Stimulated activated naive B cell treated with anti-CD40 and anti-IgM and Interleukin-4, amounts not matched to agents 10 μg/mL and 1 μg/mL and 100 μg/mL, for 72 hours (primary cell): ENCODE measurements at regions not wholly inside any gene's neighbourhood (a gene's known extent, or its start where the extent isn't known, plus 50 kb on each side); places are given as distances from the start of the nearest gene placed in this dataset.
"Not testable (repeated sequence)": the region's sequence is repeated elsewhere in the genome, so short reads cannot be mapped to it uniquely, and the experiment has no call there.

Experiments
- ATAC-seq, 2 donors: fragments of 150-1000 bp; cut with Tn5 transposase; replicated peaks; 2 replicates each; pipeline ENCODE4 v1.10.0; 2021; ENCODE audit warnings: moderate library complexity in 1 of 2
- DNase-seq: peaks from one replicate; pipeline ENCODE4 v3.0.0; 2021
- H3K27ac Mint-ChIP-seq: one replicate; pipeline ENCODE4 v1.8.0; 2022; ENCODE audit warnings: mild to moderate bottlenecking, mixed read lengths
- H3K27me3 Mint-ChIP-seq, 2 donors: one replicate each; pipeline ENCODE4 v1.8.0; 2022; ENCODE audit warnings: mixed read lengths in 2 of 2
- H3K36me3 Mint-ChIP-seq, 2 donors: one replicate each; pipeline ENCODE4 v1.8.0; 2022; ENCODE audit warnings: mixed read lengths in 2 of 2, mild to moderate bottlenecking in 1 of 2
- H3K4me1 Mint-ChIP-seq, 2 donors: one replicate each; pipeline ENCODE4 v1.8.0; 2022; ENCODE audit warnings: mixed read lengths in 2 of 2, mild to moderate bottlenecking in 1 of 2
- H3K4me3 Mint-ChIP-seq, 2 donors: one replicate each; pipeline ENCODE4 v1.8.0; 2022; ENCODE audit warnings: mild to moderate bottlenecking in 2 of 2, mixed read lengths in 2 of 2, moderate library complexity in 1 of 2
- H3K9me3 Mint-ChIP-seq, 2 donors: one replicate each; pipeline ENCODE4 v1.8.0; 2022; ENCODE audit warnings: mixed read lengths in 2 of 2, mild to moderate bottlenecking in 1 of 2

GRCh38 chrX:22760513-22761057 lies 239.2 kb upstream of the DDX53 start:
- H3K27ac Mint-ChIP-seq, result no peak overlapping the region
- peaks cover 1 to 2% of the 10 kb centered on the region in 2 donors for H3K27me3 Mint-ChIP-seq
- ATAC-seq (no peak), DNase-seq (no peak)
- peaks cover under 1 to 1% of the 10 kb centered on the region in 2 donors for H3K9me3 Mint-ChIP-seq
- no peaks in the 10 kb centered on the region for H3K36me3 Mint-ChIP-seq
- no peaks in the 10 kb centered on the region for H3K4me1 Mint-ChIP-seq
- H3K4me3 Mint-ChIP-seq, result no peak overlapping the region

DNA sequence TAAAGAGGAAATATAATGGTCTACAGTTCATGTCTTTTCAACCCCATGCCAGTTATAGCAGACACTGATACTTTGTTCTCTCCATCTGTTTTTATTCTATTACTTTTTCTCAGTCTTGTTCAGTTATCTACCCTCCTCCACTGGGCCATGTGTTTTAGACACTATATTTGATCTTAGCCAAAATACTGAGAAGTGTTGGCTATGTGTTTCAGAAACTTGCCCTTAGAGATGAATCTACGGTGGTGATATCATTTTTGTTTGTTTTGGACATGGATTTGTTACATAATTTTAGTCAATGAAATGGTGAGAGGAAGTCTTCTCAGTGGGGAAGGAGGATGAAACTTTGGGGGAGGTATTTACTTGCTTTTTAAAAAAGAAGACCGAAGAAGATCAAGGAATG lies 211.5 kb upstream of the DDX53 start:
- ATAC-seq (no peak), DNase-seq (no peak)
- Mint-ChIP-seq H3K4me3 (no peak overlapping the region), H3K27ac (no peak overlapping the region), H3K27me3 (peaks cover 0 to 4% of the 10 kb centered on the region in 2 donors), H3K4me1 (no peaks in the 10 kb centered on the region), H3K9me3 (peaks cover 7 to 10% of the 10 kb centered on the region in 2 donors), H3K36me3 (no peaks in the 10 kb centered on the region)

DNA sequence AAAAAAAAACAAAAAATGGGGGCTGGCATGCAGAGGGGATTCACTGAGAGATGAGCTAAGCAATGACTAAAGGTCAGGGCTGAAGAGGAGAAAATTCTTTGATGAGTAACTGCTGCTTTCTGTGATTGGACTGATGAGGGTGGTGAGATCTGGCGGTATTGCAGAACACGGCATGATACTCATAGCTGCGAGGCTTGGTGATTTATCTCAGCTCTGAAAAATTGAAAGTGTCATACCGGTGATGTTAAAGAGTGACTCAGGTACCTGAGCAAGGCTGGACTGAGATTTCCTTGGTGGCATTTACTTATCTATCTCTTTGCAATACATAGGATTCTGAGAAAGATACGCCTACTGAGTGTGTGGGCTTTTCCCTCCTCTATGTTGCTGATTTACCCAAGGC lies 204.1 kb upstream of the DDX53 start:
- ATAC-seq (no peak), DNase-seq (no peak)
- no peaks in the 10 kb centered on the region for H3K36me3 Mint-ChIP-seq
- peaks cover 3 to 7% of the 10 kb centered on the region in 2 donors for H3K9me3 Mint-ChIP-seq
- no peaks in the 10 kb centered on the region for H3K27me3 Mint-ChIP-seq
- H3K27ac Mint-ChIP-seq, result no peak overlapping the region
- no peaks in the 10 kb centered on the region for H3K4me1 Mint-ChIP-seq
- no peak overlapping the region for H3K4me3 Mint-ChIP-seq

GRCh38 chrX:22800360-22800759 lies 199.4 kb upstream of the DDX53 start:
- Mint-ChIP-seq H3K27ac (no peak overlapping the region), H3K4me3 (no peak overlapping the region), H3K9me3 (no peaks in the 10 kb centered on the region), H3K36me3 (no peaks in the 10 kb centered on the region), H3K27me3 (peaks cover 0 to 4% of the 10 kb centered on the region in 2 donors), H3K4me1 (no peaks in the 10 kb centered on the region)
- DNase-seq (no peak), ATAC-seq (no peak)

- Mint-ChIP-seq H3K36me3 (no peaks in the 10 kb centered on the region), H3K27ac (no peak overlapping the region), H3K4me3 (no peak overlapping the region), H3K4me1 (no peaks in the 10 kb centered on the region), H3K9me3 (no peaks in the 10 kb centered on the region), H3K27me3 (peaks cover 0 to 4% of the 10 kb centered on the region in 2 donors)
- ATAC-seq (no peak), DNase-seq (no peak)
Observed at GRCh38 chrX:22800806-22801205, 199.0 kb upstream of the DDX53 start.

- Mint-ChIP-seq H3K27ac (peak overlapping the region; percentile 43), H3K4me1 (no peaks in the 10 kb centered on the region), H3K27me3 (peaks cover 0 to 4% of the 10 kb centered on the region in 2 donors), H3K36me3 (no peaks in the 10 kb centered on the region), H3K9me3 (no peaks in the 10 kb centered on the region), H3K4me3 (no peak overlapping the region)
- ATAC-seq, result no peak
- no peak for DNase-seq
Observed at GRCh38 chrX:22803353-22803752, 196.4 kb upstream of the DDX53 start.

DNA sequence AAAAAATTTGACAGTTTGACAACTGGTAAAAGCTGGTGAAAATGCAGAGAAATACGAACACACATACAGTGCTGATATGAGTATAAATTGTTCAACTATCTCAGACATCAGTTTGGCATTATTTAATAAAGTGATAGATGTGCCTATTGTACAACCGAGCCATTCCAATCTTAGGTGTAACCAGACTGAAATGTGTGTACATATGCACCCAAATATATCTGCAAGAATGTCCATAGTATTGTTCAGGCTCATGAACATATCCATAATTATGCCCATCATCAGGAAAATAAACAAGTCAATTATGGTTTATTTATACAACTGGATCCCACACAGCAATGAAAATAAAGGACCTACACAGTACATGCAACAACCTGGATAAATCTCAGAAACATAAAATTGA lies 188.9 kb upstream of the DDX53 start:
- Mint-ChIP-seq H3K4me1 (no peaks in the 10 kb centered on the region), H3K4me3 (no peak overlapping the region), H3K27ac (no peak overlapping the region), H3K9me3 (no peaks in the 10 kb centered on the region), H3K27me3 (no peaks in the 10 kb centered on the region), H3K36me3 (no peaks in the 10 kb centered on the region)
- ATAC-seq, result no peak
- no peak for DNase-seq

GRCh38 chrX:22818061-22818460 lies 181.7 kb upstream of the DDX53 start:
- Mint-ChIP-seq H3K36me3 (no peaks in the 10 kb centered on the region), H3K27me3 (no peaks in the 10 kb centered on the region), H3K9me3 (no peaks in the 10 kb centered on the region), H3K4me1 (no peaks in the 10 kb centered on the region), H3K4me3 (no peak overlapping the region), H3K27ac (no peak overlapping the region)
- DNase-seq (no peak), ATAC-seq (no peak)

DNA sequence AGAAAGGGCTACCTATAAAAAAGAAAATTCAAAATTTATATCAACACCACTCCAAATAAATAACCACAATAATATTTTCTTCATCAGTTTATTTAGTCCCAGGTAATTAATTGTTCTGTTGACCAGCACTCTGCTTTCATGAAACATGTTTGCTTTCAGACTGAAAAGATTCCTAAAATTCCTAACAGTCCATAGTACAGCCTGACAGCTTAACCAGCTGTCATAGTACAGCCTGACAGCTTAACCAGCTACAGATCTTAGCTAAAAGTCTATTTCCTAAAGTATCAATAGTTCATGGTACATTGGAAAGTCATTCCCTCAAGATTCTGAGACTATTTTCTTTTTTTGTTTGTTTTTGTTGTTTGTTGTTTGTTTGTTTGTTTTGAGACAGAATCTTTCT lies 144.1 kb upstream of the DDX53 start:
- Mint-ChIP-seq H3K36me3 (no peaks in the 10 kb centered on the region), H3K27ac (no peak overlapping the region), H3K4me1 (no peaks in the 10 kb centered on the region), H3K27me3 (peaks cover 0 to 4% of the 10 kb centered on the region in 2 donors), H3K4me3 (no peak overlapping the region), H3K9me3 (no peaks in the 10 kb centered on the region)
- DNase-seq, result no peak
- no peak for ATAC-seq

DNA sequence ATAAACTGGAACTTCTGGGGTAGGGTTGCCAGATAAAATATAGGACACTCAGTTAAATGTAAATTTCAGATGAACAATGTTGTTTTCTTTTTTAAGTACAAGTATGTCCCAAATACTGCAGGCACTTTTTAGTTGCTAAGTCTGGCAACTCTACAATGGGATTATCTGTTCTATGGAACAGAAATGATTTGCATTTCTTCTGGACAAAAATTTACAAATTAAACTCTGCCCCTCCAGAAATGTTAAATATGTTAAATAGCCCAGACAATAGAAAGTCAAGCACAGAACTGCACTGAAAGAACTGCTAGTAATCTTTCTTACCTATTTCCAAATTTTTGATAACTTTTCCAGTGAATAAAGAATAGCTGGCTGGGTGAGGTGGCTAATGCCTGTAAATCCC lies 140.1 kb upstream of the DDX53 start:
- Mint-ChIP-seq H3K9me3 (no peaks in the 10 kb centered on the region), H3K27ac (no peak overlapping the region), H3K4me3 (no peak overlapping the region), H3K27me3 (peaks cover 0 to 4% of the 10 kb centered on the region in 2 donors), H3K36me3 (no peaks in the 10 kb centered on the region), H3K4me1 (no peaks in the 10 kb centered on the region)
- no peak for ATAC-seq
- no peak for DNase-seq

- not testable (repeated sequence) for H3K27ac Mint-ChIP-seq, H3K4me1 Mint-ChIP-seq, H3K36me3 Mint-ChIP-seq, ATAC-seq, DNase-seq, H3K27me3 Mint-ChIP-seq, H3K4me3 Mint-ChIP-seq
- H3K9me3 Mint-ChIP-seq, result peaks cover 10 to 12% of the 10 kb centered on the region in 2 donors
Observed at GRCh38 chrX:22866801-22867200, 133.0 kb upstream of the DDX53 start.

DNA sequence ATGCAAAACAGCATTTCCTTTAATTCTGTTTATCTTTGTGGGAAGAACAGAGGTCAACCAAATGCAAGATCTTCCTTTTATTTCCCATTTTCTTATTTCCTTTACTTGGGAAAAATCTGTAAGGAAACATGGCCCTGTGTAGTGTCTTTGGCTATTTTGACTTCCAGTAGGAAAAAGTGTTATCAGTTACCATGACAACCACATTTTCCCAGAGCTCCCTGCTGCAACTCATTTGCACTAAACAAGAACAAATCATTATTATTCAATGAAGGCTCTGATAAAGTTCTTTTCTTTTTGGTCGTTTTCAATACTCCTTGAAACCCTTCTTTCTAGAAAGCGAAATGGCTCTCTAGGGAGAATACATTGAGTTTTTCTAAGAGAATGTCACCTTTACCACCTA lies 117.2 kb upstream of the DDX53 start:
- Mint-ChIP-seq H3K27ac (no peak overlapping the region), H3K9me3 (no peaks in the 10 kb centered on the region), H3K36me3 (no peaks in the 10 kb centered on the region), H3K4me3 (no peak overlapping the region), H3K27me3 (no peaks in the 10 kb centered on the region), H3K4me1 (no peaks in the 10 kb centered on the region)
- no peak for DNase-seq
- no peak for ATAC-seq

DNA sequence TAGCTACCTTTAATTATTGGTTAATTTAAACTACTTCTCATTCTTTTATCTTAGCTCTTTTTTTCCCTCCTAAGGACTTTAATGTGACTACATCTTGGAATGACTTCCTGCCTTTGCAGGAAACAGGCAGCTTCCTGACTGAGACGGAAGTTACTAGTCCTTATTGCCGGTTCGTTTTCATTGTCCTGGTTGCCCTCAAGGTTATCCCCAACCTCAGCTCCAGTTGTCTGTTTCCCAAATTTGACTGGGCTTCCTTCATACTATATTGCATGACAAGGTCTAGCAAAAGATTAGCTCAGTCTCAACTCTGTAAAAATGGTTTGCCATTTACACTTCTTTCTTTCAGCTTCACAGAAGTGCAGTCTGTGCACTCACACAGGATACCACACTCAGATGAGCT lies 109.9 kb upstream of the DDX53 start:
- Mint-ChIP-seq H3K27me3 (no peaks in the 10 kb centered on the region), H3K36me3 (no peaks in the 10 kb centered on the region), H3K4me1 (no peaks in the 10 kb centered on the region), H3K27ac (no peak overlapping the region), H3K9me3 (no peaks in the 10 kb centered on the region), H3K4me3 (no peak overlapping the region)
- no peak for ATAC-seq
- no peak for DNase-seq

DNA sequence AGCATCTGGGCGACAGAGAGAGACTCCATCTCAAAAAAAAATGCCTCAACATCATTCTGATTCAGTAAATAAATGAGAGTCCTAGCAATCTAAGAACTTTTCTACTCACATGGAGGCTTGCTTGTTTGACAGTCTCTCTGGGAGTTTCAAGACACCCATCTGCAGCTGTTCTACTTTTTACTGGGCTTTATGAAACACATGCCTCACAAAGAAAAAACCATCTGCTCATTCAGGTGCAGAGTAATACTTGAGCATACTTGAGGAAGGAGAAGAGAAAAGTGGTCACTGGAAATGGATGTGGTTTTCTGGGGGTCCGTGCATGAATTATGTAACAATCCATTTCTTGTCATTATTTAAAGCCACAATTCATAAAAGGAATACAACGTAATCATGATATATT lies 87.1 kb upstream of the DDX53 start:
- no peak for ATAC-seq
- H3K27ac Mint-ChIP-seq, result no peak overlapping the region
- H3K36me3 Mint-ChIP-seq, result no peaks in the 10 kb centered on the region
- H3K27me3 Mint-ChIP-seq, result no peaks in the 10 kb centered on the region
- H3K4me1 Mint-ChIP-seq, result no peaks in the 10 kb centered on the region
- H3K4me3 Mint-ChIP-seq, result no peak overlapping the region
- H3K9me3 Mint-ChIP-seq, result no peaks in the 10 kb centered on the region
- DNase-seq, result no peak

DNA sequence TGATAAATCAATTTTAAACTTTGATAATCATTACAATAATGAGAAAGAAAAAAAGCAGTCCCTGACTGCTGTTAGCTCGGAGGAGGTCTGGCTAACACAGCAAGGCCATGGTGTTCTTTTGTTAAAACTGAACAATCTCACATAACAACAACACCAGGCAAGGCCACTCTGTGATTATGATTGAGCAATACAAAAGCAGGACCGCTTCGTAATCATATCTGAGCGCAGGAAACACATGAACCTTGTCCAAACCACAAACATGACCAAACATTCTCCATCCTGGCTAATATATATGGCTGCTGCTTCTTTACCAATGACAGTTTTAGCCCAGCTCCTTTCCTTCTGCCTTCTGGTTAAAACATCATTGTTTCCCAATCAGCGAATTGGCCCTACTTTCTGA lies 76.8 kb upstream of the DDX53 start:
- no peak for DNase-seq
- H3K36me3 Mint-ChIP-seq, result no peaks in the 10 kb centered on the region

DNA sequence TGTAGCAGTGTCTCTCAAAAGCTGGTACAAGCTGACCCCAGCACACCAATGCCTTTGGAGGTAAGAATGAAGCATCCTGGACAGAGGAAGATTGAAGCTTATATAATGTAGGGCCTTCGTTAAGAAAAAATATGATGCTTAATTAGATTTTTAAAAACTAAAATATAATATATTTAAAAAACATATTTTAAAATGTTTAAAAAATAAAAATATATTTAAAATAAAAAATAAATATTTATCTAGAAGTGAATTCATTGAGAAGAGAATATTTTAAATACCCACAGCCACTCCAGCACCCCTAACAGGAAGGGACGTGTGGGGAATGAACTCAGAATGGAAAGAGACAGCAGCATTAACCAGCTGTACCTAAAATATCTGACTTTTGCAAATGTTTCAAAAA lies 65.1 kb upstream of the DDX53 start:
- ATAC-seq, result no peak
- H3K4me3 Mint-ChIP-seq, result no peak overlapping the region
- no peaks in the 10 kb centered on the region for H3K4me1 Mint-ChIP-seq
- H3K27me3 Mint-ChIP-seq, result peaks cover 0 to 3% of the 10 kb centered on the region in 2 donors
- no peak overlapping the region for H3K27ac Mint-ChIP-seq
- H3K9me3 Mint-ChIP-seq, result peaks cover 0 to 3% of the 10 kb centered on the region in 2 donors
- DNase-seq, result no peak
- no peaks in the 10 kb centered on the region for H3K36me3 Mint-ChIP-seq

More for the DNA sequence above, 76.8 kb upstream of the DDX53 start:
- ATAC-seq, result no peak
- Mint-ChIP-seq H3K27ac (no peak overlapping the region), H3K4me3 (no peak overlapping the region), H3K27me3 (no peaks in the 10 kb centered on the region), H3K4me1 (no peaks in the 10 kb centered on the region), H3K9me3 (no peaks in the 10 kb centered on the region)
